AG09319 (cell line): ENCODE measurements at regions not wholly inside any gene's neighbourhood (a gene's known extent, or its start where the extent isn't known, plus 50 kb on each side); places are given as distances from the start of the nearest gene placed in this dataset.

Experiments
- DNase-seq: peaks from one replicate; pipeline ENCODE4 v3.0.0-alpha.2; 2010; ENCODE audit warnings: low read depth; ENCODE audit errors: extremely low read depth
- TF ChIP-seq, protein P1 (sequence below): IDR thresholded peaks from 2 replicates; pipeline ENCODE4 v1.5.1; 2011; ENCODE audit warnings: low read depth, mild to moderate bottlenecking, inconsistent platforms, low read length, moderate library complexity

DNA sequence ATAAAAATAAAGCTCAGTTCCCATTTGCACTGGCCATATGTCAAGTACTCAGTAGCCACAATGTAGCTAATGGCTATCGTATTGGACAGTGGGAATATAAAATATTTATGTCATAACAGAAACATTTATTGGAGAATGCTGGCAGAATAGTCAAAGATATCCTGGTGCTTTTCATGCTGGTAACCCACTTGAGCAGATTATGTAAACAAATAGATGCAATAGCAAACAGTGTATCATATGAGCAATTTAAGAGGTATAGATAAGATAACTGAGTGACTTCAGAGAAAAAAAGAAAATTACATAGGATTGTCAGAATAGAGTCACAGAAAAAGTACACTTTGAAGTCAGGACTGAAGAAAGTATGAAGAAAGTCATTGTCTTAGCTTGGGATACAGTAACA, 426.6 kb downstream of the NDFIP2 start:
- TF ChIP-seq, protein P1, sequence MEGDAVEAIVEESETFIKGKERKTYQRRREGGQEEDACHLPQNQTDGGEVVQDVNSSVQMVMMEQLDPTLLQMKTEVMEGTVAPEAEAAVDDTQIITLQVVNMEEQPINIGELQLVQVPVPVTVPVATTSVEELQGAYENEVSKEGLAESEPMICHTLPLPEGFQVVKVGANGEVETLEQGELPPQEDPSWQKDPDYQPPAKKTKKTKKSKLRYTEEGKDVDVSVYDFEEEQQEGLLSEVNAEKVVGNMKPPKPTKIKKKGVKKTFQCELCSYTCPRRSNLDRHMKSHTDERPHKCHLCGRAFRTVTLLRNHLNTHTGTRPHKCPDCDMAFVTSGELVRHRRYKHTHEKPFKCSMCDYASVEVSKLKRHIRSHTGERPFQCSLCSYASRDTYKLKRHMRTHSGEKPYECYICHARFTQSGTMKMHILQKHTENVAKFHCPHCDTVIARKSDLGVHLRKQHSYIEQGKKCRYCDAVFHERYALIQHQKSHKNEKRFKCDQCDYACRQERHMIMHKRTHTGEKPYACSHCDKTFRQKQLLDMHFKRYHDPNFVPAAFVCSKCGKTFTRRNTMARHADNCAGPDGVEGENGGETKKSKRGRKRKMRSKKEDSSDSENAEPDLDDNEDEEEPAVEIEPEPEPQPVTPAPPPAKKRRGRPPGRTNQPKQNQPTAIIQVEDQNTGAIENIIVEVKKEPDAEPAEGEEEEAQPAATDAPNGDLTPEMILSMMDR = no peak
- DNase-seq = no peak

DNA sequence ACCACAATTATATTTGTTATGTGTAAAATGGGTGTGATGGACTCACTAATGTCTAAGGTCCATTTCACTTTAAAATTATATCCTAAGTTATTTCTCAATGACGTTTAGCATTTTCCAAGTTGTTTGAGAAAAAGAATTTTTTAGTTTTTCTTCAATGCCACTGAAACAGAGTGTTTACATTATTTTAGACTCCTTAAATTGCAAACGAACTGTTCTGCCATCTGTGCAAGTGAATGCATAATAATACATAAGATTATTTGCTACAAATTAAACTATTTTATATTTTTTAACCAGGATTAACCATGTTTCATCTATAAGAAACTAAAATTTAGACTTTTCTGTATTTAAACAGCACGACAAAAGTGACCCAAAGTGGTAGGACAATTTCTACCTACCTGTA, 425.4 kb downstream of the NDFIP2 start:
- no peak for DNase-seq
- TF ChIP-seq, protein P1 = no peak

DNA sequence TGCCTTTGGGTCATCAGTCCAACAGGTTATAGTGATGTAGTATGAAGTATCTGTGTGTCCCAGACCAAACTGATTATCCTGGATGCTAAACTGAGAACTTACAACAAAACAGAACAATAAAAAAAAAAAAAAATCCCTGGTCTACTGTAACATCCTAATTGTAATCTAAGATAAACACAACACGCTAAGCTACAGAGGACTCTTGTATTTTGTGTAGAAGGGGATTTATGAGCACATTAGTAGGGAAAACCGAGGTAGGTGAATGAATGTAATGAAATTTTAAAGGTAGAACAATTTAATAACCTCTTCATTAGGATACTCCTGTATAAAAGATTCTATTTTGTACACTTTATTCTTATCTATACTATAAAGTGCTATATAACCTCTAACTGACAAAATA, 424.1 kb downstream of the NDFIP2 start:
- TF ChIP-seq, protein P1 = no peak
- no peak for DNase-seq

DNA sequence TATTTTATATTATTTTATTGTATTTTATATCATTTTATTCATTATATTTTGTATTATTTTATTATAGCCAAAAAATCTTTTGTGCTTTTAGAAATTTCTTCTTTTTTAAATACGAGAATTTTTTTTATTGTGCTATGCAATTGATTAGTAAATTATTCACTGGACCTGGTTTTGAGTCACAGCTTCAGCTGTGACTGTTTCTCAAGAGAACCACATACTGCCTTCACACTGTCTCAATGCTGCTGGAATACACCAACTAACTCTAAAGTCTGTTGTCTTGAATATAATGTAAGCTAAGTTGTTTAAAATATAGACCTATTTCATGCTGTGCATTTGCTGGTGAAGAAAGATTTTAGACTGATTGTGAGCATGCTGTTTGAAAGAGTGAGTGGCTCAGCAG, 423.6 kb downstream of the NDFIP2 start:
- no peak for DNase-seq

DNA sequence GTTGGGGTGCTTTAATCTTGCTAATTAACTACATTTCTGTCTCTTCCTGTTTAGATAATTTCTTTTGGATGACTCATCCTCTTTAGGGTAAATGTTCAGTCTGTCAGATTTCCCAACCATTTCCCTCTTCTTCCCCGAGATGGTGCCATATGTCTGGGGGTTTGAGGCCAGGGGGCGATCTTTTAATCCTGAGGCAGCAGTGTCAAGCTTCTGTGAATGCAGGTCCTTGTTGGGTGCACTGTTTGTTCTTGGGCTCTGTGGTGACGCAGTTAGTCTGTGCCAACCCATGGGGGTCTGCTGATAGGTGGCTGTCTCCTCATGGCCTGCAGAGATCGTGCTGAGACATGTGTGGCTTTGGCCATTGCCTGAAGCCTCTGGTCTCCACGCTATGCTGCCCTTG, 420.4 kb downstream of the NDFIP2 start:
- TF ChIP-seq, protein P1 = peak; percentile 6
- DNase-seq = no peak

More for the DNA sequence above, 423.6 kb downstream of the NDFIP2 start:
- TF ChIP-seq, protein P1 = no peak

DNA sequence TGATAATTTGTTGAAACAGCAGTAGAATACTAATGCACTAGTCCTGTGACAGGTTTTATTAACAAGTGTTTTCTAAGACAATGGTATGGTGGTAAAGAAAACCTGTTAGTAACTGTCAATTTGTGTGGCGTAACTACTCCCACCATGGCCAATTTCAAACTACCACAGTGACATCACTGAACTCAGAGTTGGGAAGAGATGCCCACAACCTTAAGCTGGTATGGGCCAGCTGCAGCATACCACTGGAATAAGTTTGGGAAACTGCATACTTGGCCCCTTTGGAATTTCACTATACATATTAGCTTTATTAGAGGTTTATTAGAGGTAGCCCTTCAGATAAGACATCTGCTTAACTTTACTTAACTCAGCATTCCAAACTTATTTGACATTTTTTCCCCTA, 419.4 kb downstream of the NDFIP2 start:
- TF ChIP-seq, protein P1 = no peak
- no peak for DNase-seq

DNA sequence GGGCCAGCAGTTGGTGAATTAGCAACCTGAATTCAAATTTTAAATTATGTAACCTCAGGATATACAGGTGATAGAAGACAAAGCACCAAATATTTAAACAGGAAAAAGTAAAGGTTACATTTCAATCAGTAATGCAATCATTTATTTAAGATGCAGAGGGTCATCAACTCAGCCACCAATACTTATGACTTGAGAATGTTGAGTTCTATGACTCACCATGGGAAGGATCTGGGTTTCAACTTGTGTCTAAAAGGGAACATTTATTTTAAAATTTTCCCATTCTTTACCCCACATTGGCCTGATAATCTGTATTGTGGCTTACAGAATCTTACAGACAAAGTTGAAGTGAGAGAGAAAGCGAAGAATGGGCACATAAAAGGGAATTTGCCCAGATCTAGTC, 418.0 kb downstream of the NDFIP2 start:
- TF ChIP-seq, protein P1 = no peak
- DNase-seq = no peak
